B cell (primary cell): ENCODE measurements at regions not wholly inside any gene's neighbourhood (a gene's known extent, or its start where the extent isn't known, plus 50 kb on each side); places are given as distances from the start of the nearest gene placed in this dataset.

Experiments
- ATAC-seq: fragments of 200-7000 bp; cut with Tn5 transposase; one replicate; pipeline ENCODE4 v1.10.0; 2021; ENCODE audit warnings: low read depth, mild to moderate bottlenecking, moderate number of reproducible peaks, moderate library complexity
- CTCF ChIA-PET: fragments of 350-600 bp; sonication (Branson Sonifier 250); formaldehyde crosslinking; loops from one replicate; lab custom pipeline; 2021; ENCODE audit warnings: antibody characterized with exemption, inconsistent platforms; lab: Charles Lee
- POLR2A ChIA-PET: fragments of 350-600 bp; sonication (Branson Sonifier 250); formaldehyde crosslinking; loops from one replicate; lab custom pipeline; 2021; ENCODE audit warnings: antibody characterized with exemption; lab: Charles Lee
- DNase-seq: peaks from one replicate; pipeline ENCODE4 v3.0.0; 2013
- H2AFZ ChIP-seq: 2 replicates; pipeline ENCODE4 v1.6.1; 2012; ENCODE audit warnings: mild to moderate bottlenecking, low read depth, low read length; ENCODE audit not compliant: insufficient read depth, poor library complexity, severe bottlenecking
- H3K27ac ChIP-seq, 2 donors: 1 replicate in 1 of 2; 2 replicates in 1 of 2; pipeline ENCODE4 v1.5.1; 2012 to 2013; ENCODE audit warnings: low read length in 2 of 2, mild to moderate bottlenecking in 2 of 2, moderate library complexity in 1 of 2
- H3K27me3 ChIP-seq, 4 experiments: fragments of 200-600 bp in 1 of 4; sonication (generic) in 1 of 4; replicated peaks in 1 of 4; 1 replicate in 2 of 4; 2 replicates in 2 of 4; pipeline versions ENCODE4 v1.6.1 to v1.7.0; 2013 to 2016; ENCODE audit warnings: low read length in 3 of 4, mild to moderate bottlenecking in 2 of 4, mixed read lengths in 1 of 4, moderate library complexity in 1 of 4; ENCODE audit not compliant: insufficient read depth in 4 of 4, control insufficient read depth in 3 of 4; ENCODE audit errors: control extremely low read depth in 1 of 4
- H3K36me3 ChIP-seq, 2 experiments: replicated peaks in 1 of 2; 1 replicate in 1 of 2; 2 replicates in 1 of 2; pipeline versions ENCODE4 v1.6.1 to v1.7.1; 2013; ENCODE audit warnings: low read length in 1 of 2; ENCODE audit not compliant: insufficient read depth in 2 of 2, control insufficient read depth in 1 of 2; ENCODE audit errors: control extremely low read depth in 1 of 2, extremely low read depth in 1 of 2
- H3K4me1 ChIP-seq, 2 donors: fragments of 200-600 bp in 1 of 2; sonication (generic) in 1 of 2; 1 replicate in 1 of 2; 2 replicates in 1 of 2; pipeline versions ENCODE4 v1.5.1 to v1.6.1; 2013 to 2017; ENCODE audit warnings: low read length in 2 of 2; ENCODE audit not compliant: control insufficient read depth in 2 of 2, insufficient read depth in 2 of 2
- H3K4me2 ChIP-seq: replicated peaks from 2 replicates; pipeline ENCODE3; 2012; ENCODE audit warnings: mild to moderate bottlenecking, low read depth, low read length; ENCODE audit not compliant: poor library complexity, severe bottlenecking
- H3K4me3 ChIP-seq, 5 experiments: fragments of 200-600 bp in 1 of 5; sonication (generic) in 1 of 5; 1 replicate in 3 of 5; 2 replicates in 2 of 5; pipeline versions ENCODE4 v1.5.1 to v1.7.0; 2011 to 2016; ENCODE audit warnings: low read length in 4 of 5, mild to moderate bottlenecking in 4 of 5, low read depth in 2 of 5, control low read depth in 1 of 5, moderate library complexity in 1 of 5; ENCODE audit not compliant: insufficient read depth in 1 of 5; ENCODE audit errors: control extremely low read depth in 1 of 5, extremely low read depth in 1 of 5
- H3K79me2 ChIP-seq: fragments of 200-600 bp; sonication (generic); one replicate; pipeline ENCODE4 v1.6.0; 2016; ENCODE audit warnings: low read length; ENCODE audit not compliant: control insufficient read depth, insufficient read depth
- H3K9ac ChIP-seq: fragments of 200-600 bp; sonication (generic); 2 replicates; pipeline ENCODE4 v1.6.1; 2017; ENCODE audit warnings: mild to moderate bottlenecking, low read length, moderate library complexity
- H3K9me3 ChIP-seq, 3 donors: one replicate each; pipeline versions ENCODE4 v1.6.1 to v1.7.1; 2013; ENCODE audit warnings: low read length in 2 of 3; ENCODE audit not compliant: control insufficient read depth in 2 of 3, insufficient read depth in 1 of 3; ENCODE audit errors: control extremely low read depth in 1 of 3
- H4K20me1 ChIP-seq: 2 replicates; pipeline ENCODE4 v1.6.0; 2012; ENCODE audit warnings: mild to moderate bottlenecking, low read length; ENCODE audit not compliant: insufficient read depth, control insufficient read depth, poor library complexity, severe bottlenecking
- H3K27ac Mint-ChIP-seq: one replicate; pipeline ENCODE4 v1.8.0; 2021; ENCODE audit warnings: mixed read lengths
- H3K27me3 Mint-ChIP-seq: one replicate; pipeline ENCODE4 v1.8.0; 2021; ENCODE audit warnings: mixed read lengths
- H3K4me1 Mint-ChIP-seq: one replicate; pipeline ENCODE4 v1.8.0; 2021; ENCODE audit warnings: mixed read lengths
- H3K4me3 Mint-ChIP-seq: one replicate; pipeline ENCODE4 v1.8.0; 2021; ENCODE audit warnings: mixed read lengths
- H3K9me3 Mint-ChIP-seq: one replicate; pipeline ENCODE4 v1.8.0; 2022; ENCODE audit warnings: mixed read lengths; ENCODE audit not compliant: insufficient read depth
- CTCF ChIP-seq: fragments of 200-600 bp; IDR thresholded peaks from one replicate; pipeline ENCODE4 v1.8.0; 2022; ENCODE audit warnings: antibody characterized with exemption, mild to moderate bottlenecking
- EZH2 ChIP-seq: IDR thresholded peaks from 2 replicates; pipeline ENCODE4 v1.6.1; 2012; ENCODE audit warnings: borderline replicate concordance, low read depth, mild to moderate bottlenecking, moderate library complexity, low read length; ENCODE audit not compliant: insufficient read depth, poor library complexity, severe bottlenecking
- WGBS: methylation state at CpG from one replicate; pipeline ENCODE4 v1.1.5; 2013; ENCODE audit warnings: missing lambda C conversion rate; ENCODE audit not compliant: insufficient coverage; 5-methylcytosine and 5-hydroxymethylcytosine counted together
- intact Hi-C: fragments of 100-400 bp; cut with micrococcal nuclease; formaldehyde crosslinking; loops from one replicate; pipeline ENCODE4 v1.10.0; 2022

DNA sequence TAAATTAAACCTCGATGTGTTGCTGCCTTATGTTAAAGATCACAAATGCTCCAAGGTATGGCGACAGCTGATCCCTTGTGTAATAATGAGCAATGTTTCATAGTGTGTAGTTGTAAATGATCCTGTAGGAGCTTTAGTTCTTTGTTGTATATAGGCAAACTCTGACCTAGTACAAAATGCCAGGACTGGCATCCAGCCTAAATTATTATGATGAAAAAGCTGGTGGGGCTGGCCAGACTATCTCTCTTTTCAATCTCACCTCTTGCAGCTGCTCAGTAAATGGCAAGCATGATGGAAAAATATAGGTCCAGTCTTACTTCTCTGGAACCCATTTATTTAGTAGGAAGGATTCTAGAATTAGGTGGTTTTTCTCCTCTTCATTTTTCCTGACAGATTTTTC is 345.1 kb upstream of the C11orf87 start:
- Histone ChIP-seq H3K27ac (no peak overlapping the region), H3K79me2 (no peaks in the 10 kb centered on the region), H3K36me3 (no peaks in the 10 kb centered on the region), H3K27me3 (no peaks in the 10 kb centered on the region), H3K9me3 (no peaks in the 10 kb centered on the region), H2AFZ (no peak overlapping the region), H3K4me3 (no peak overlapping the region), H3K9ac (no peak overlapping the region), H3K4me2 (no peak overlapping the region), H4K20me1 (no peaks in the 10 kb centered on the region), H3K4me1 (no peaks in the 10 kb centered on the region)
- DNase-seq (no peak), ATAC-seq (no peak)
- intact Hi-C loops, result no loop called here
- no peak overlapping the region for H3K4me3 Mint-ChIP-seq
- no peaks in the 10 kb centered on the region for H3K9me3 Mint-ChIP-seq
- WGBS, result 90% methylated on average over 1 of the region's 2 CpGs
- no peak for TF ChIP-seq CTCF
- CTCF ChIA-PET, result no interaction called here
- no peak overlapping the region for H3K27ac Mint-ChIP-seq
- H3K4me1 Mint-ChIP-seq, result no peaks in the 10 kb centered on the region
- POLR2A ChIA-PET, result no interaction called here
- H3K27me3 Mint-ChIP-seq, result peaks cover 6% of the 10 kb centered on the region

DNA sequence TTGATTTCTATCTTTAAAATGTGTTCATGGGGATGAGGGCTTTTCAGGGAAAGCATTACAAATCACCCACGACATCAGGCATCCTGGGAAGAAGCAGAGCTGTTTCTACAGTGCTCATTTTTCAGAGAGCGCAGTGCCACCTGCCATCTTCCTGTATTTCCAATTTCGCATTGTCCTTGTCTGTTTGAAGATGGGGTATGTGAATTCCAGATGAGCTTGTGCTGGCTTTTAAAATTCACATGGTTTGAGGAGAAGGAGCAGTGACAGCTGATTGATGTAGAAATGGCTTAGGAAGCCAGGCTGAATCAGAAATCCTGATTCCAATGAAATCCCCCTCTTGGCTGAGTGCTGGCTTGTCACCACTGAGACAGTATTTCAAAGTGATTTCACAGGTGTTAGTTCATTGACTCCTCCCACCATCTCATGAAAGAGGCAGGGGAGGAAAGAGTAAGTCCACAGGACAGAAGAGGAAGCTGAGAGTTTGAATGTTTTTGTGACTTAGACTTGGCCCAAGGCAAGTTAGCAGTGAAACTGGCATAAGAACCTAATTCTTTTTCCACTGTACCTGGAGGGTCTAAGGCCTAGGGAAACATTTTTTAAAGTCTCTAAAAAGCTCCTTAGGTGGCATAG is 344.6 kb upstream of the C11orf87 start:
- CTCF ChIA-PET, result no interaction called here
- no peaks in the 10 kb centered on the region for H3K36me3 ChIP-seq
- H3K27me3 ChIP-seq, result no peaks in the 10 kb centered on the region
- H4K20me1 ChIP-seq, result no peaks in the 10 kb centered on the region
- no peak overlapping the region for H3K9ac ChIP-seq
- H3K4me1 Mint-ChIP-seq, result no peaks in the 10 kb centered on the region
- no peak overlapping the region for H3K4me3 Mint-ChIP-seq
- H3K4me2 ChIP-seq, result no peak overlapping the region
- H3K79me2 ChIP-seq, result no peaks in the 10 kb centered on the region
- peaks cover 6% of the 10 kb centered on the region for H3K27me3 Mint-ChIP-seq
- no peak overlapping the region for H3K4me3 ChIP-seq
- no peaks in the 10 kb centered on the region for H3K9me3 Mint-ChIP-seq
- H3K4me1 ChIP-seq, result no peaks in the 10 kb centered on the region
- DNase-seq (no peak), ATAC-seq (no peak)
- H3K9me3 ChIP-seq, result no peaks in the 10 kb centered on the region
- WGBS, result 96% methylated on average over 3 of the region's 3 CpGs
- no peak overlapping the region for H3K27ac ChIP-seq
- POLR2A ChIA-PET, result no interaction called here
- intact Hi-C loops, result no loop called here
- no peak overlapping the region for H3K27ac Mint-ChIP-seq
- no peak overlapping the region for H2AFZ ChIP-seq
- no peak for TF ChIP-seq CTCF
- TF ChIP-seq EZH2, result no peak
